ENCODE measurements at regions not wholly inside any gene's neighbourhood (a gene's known extent, or its start where the extent isn't known, plus 50 kb on each side); places are given as distances from the start of the nearest gene placed in this dataset.

GRCh38 chr2:150997702-150998440 lies 263.8 kb downstream of the RBM43 start:
- H3K4me3 ChIP-seq (replicated peaks; ENCODE audit: insufficient read depth, low read length), result no peak overlapping the region
- no peaks in the 10 kb centered on the region for H3K27me3 ChIP-seq (ENCODE audit: insufficient read depth, poor library complexity, severe bottlenecking)
- no peak for DNase-seq (ENCODE audit: low read depth in 1 of 2, low spot score in 1 of 2)
- H3K27ac ChIP-seq (replicated peaks), result no peak overlapping the region
- TF ChIP-seq REST (IDR thresholded peaks at IDR 0.05; ENCODE audit: insufficient replicate concordance, low read depth), result no peak
- no peak for TF ChIP-seq GABPA (IDR thresholded peaks at IDR 0.05; ENCODE audit: low read depth)
- no peak for TF ChIP-seq CTCF (IDR thresholded peaks at IDR 0.05; ENCODE audit: insufficient read depth, low read length)
- TF ChIP-seq SPI1 (IDR thresholded peaks at IDR 0.05; ENCODE audit: borderline replicate concordance, low read depth), result no peak
- no peak for TF ChIP-seq POLR2AphosphoS5 (IDR thresholded peaks at IDR 0.05; ENCODE audit: low read depth)

GRCh38 chr2:150997066-150997465 lies 264.6 kb downstream of the RBM43 start:
- H3K27me3 ChIP-seq (ENCODE audit: insufficient read depth, poor library complexity, severe bottlenecking), result no peaks in the 10 kb centered on the region
- H3K27ac ChIP-seq (replicated peaks), result no peak overlapping the region
- H3K4me3 ChIP-seq (replicated peaks; ENCODE audit: insufficient read depth, low read length), result no peak overlapping the region
- no peak for TF ChIP-seq REST (IDR thresholded peaks at IDR 0.05; ENCODE audit: insufficient replicate concordance, low read depth)
- TF ChIP-seq POLR2AphosphoS5 (IDR thresholded peaks at IDR 0.05; ENCODE audit: low read depth), result no peak
- TF ChIP-seq CTCF (IDR thresholded peaks at IDR 0.05; ENCODE audit: insufficient read depth, low read length), result no peak
- no peak for TF ChIP-seq SPI1 (IDR thresholded peaks at IDR 0.05; ENCODE audit: borderline replicate concordance, low read depth)
- no peak for TF ChIP-seq GABPA (IDR thresholded peaks at IDR 0.05; ENCODE audit: low read depth)
- DNase-seq (ENCODE audit: low read depth in 1 of 2, low spot score in 1 of 2), result no peak

- H3K4me3 ChIP-seq (replicated peaks; ENCODE audit: insufficient read depth, low read length), result no peak overlapping the region
- H3K27ac ChIP-seq (replicated peaks), result no peak overlapping the region
- no peak for DNase-seq (ENCODE audit: low read depth in 1 of 2, low spot score in 1 of 2)
- H3K27me3 ChIP-seq (ENCODE audit: insufficient read depth, poor library complexity, severe bottlenecking), result no peaks in the 10 kb centered on the region
- TF ChIP-seq REST (IDR thresholded peaks at IDR 0.05; ENCODE audit: insufficient replicate concordance, low read depth) (no peak), GABPA (IDR thresholded peaks at IDR 0.05; ENCODE audit: low read depth) (no peak), CTCF (IDR thresholded peaks at IDR 0.05; ENCODE audit: insufficient read depth, low read length) (no peak), POLR2AphosphoS5 (IDR thresholded peaks at IDR 0.05; ENCODE audit: low read depth) (no peak), SPI1 (IDR thresholded peaks at IDR 0.05; ENCODE audit: borderline replicate concordance, low read depth) (no peak)
These were observed 267.6 kb downstream of the RBM43 start for GRCh38 chr2:150994076-150994475.
